Endothelial cell (in vitro differentiated cells): ENCODE measurements at regions not wholly inside any gene's neighbourhood (a gene's known extent, or its start where the extent isn't known, plus 50 kb on each side); places are given as distances from the start of the nearest gene placed in this dataset.

Source experiments
- DNase-seq: peaks from one replicate; pipeline ENCODE4 v3.0.0; 2021; ENCODE audit warnings: low spot score
- H3K27ac Mint-ChIP-seq: one replicate; pipeline ENCODE4 v1.8.0; 2021; ENCODE audit warnings: mixed read lengths, inconsistent platforms; ENCODE audit not compliant: unreplicated experiment
- H3K27me3 Mint-ChIP-seq: one replicate; pipeline ENCODE4 v1.8.0; 2021; ENCODE audit warnings: mild to moderate bottlenecking, moderate library complexity, mixed read lengths, inconsistent platforms; ENCODE audit not compliant: unreplicated experiment
- H3K36me3 Mint-ChIP-seq: one replicate; pipeline ENCODE4 v1.8.0; 2021; ENCODE audit warnings: mild to moderate bottlenecking, low read depth, mixed read lengths, inconsistent platforms; ENCODE audit not compliant: unreplicated experiment
- H3K4me1 Mint-ChIP-seq: one replicate; pipeline ENCODE4 v1.8.0; 2021; ENCODE audit warnings: mild to moderate bottlenecking, mixed read lengths, inconsistent platforms; ENCODE audit not compliant: unreplicated experiment
- H3K4me3 Mint-ChIP-seq: one replicate; pipeline ENCODE4 v1.8.0; 2021; ENCODE audit warnings: mild to moderate bottlenecking, mixed read lengths, inconsistent platforms; ENCODE audit not compliant: unreplicated experiment
- H3K9me3 Mint-ChIP-seq: one replicate; pipeline ENCODE4 v1.8.0; 2021; ENCODE audit warnings: mixed read lengths, inconsistent platforms; ENCODE audit not compliant: unreplicated experiment
- CTCF ChIP-seq: fragments of 200-600 bp; sonication (generic); IDR thresholded peaks from one replicate; pipeline ENCODE4 v1.5.0; 2021; ENCODE audit warnings: antibody characterized with exemption; ENCODE audit not compliant: unreplicated experiment

- no peaks in the 10 kb centered on the region for H3K36me3 Mint-ChIP-seq
- H3K27ac Mint-ChIP-seq: no peak overlapping the region
- no peaks in the 10 kb centered on the region for H3K9me3 Mint-ChIP-seq
- TF ChIP-seq CTCF: no peak
- no peak overlapping the region for H3K4me3 Mint-ChIP-seq
- no peaks in the 10 kb centered on the region for H3K4me1 Mint-ChIP-seq
- DNase-seq: no peak
- H3K27me3 Mint-ChIP-seq: peaks cover 1% of the 10 kb centered on the region
Measured at GRCh38 chr7:81013083-81013817, 94.4 kb upstream of the SEMA3C start.

GRCh38 chr7:81008901-81009300 lies 90.0 kb upstream of the SEMA3C start:
- Mint-ChIP-seq H3K36me3 (no peaks in the 10 kb centered on the region), H3K27ac (no peak overlapping the region), H3K4me1 (no peaks in the 10 kb centered on the region), H3K4me3 (no peak overlapping the region), H3K9me3 (no peaks in the 10 kb centered on the region), H3K27me3 (peaks cover 1% of the 10 kb centered on the region)
- no peak for TF ChIP-seq CTCF
- DNase-seq: no peak

DNA sequence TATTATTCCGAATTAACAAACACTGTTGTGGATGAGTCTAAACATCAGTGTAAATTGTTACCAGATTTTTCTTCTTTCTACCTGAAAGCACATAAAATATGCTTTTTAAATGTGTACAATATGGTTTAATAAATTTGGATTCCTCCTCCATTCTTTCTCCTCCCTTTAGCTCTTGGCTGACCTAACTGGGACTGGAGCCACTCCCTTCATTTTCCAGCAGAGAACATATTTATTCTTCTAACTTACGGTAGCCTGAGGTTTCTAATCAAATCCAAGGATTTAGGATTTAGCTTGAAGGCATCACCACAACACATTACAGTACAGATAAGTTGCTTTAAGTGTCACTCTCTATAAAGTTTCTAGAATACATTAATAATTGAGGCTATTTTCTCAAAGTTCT lies 88.2 kb upstream of the SEMA3C start:
- Mint-ChIP-seq H3K27ac (no peak overlapping the region), H3K9me3 (no peaks in the 10 kb centered on the region), H3K4me1 (no peaks in the 10 kb centered on the region), H3K4me3 (no peak overlapping the region), H3K27me3 (peaks cover 1% of the 10 kb centered on the region), H3K36me3 (no peaks in the 10 kb centered on the region)
- TF ChIP-seq CTCF: no peak
- DNase-seq: no peak

- H3K4me3 Mint-ChIP-seq: no peak overlapping the region
- no peaks in the 10 kb centered on the region for H3K4me1 Mint-ChIP-seq
- no peak for DNase-seq
- H3K36me3 Mint-ChIP-seq: no peaks in the 10 kb centered on the region
- peaks cover 1% of the 10 kb centered on the region for H3K27me3 Mint-ChIP-seq
- H3K9me3 Mint-ChIP-seq: no peaks in the 10 kb centered on the region
- H3K27ac Mint-ChIP-seq: no peak overlapping the region
- TF ChIP-seq CTCF: no peak
Measured at GRCh38 chr7:81005254-81005653, 86.4 kb upstream of the SEMA3C start.

GRCh38 chr7:81004098-81004497 lies 85.2 kb upstream of the SEMA3C start:
- no peak overlapping the region for H3K27ac Mint-ChIP-seq
- H3K4me1 Mint-ChIP-seq: no peaks in the 10 kb centered on the region
- no peaks in the 10 kb centered on the region for H3K36me3 Mint-ChIP-seq
- no peaks in the 10 kb centered on the region for H3K9me3 Mint-ChIP-seq
- H3K27me3 Mint-ChIP-seq: no peaks in the 10 kb centered on the region
- H3K4me3 Mint-ChIP-seq: no peak overlapping the region
- DNase-seq: no peak
- TF ChIP-seq CTCF: no peak
